ENCODE measurements at regions not wholly inside any gene's neighbourhood (a gene's known extent, or its start where the extent isn't known, plus 50 kb on each side); places are given as distances from the start of the nearest gene placed in this dataset.

GRCh38 chr1:172960019-172960418, 90.7 kb downstream of the TNFSF18 start:
- DNase-seq, result peak; percentile 57

- DNase-seq, result no peak
These were observed 90.1 kb downstream of the TNFSF18 start for GRCh38 chr1:172960454-172961208.

GRCh38 chr1:172964864-172965263, 85.9 kb downstream of the TNFSF18 start:
- no peak for DNase-seq

GRCh38 chr1:172966844-172967540, 83.7 kb downstream of the TNFSF18 start:
- no peak for DNase-seq

- no peak for DNase-seq
These were observed 82.8 kb downstream of the TNFSF18 start for GRCh38 chr1:172967936-172968335.

GRCh38 chr1:172969611-172970010, 81.1 kb downstream of the TNFSF18 start:
- no peak for DNase-seq

GRCh38 chr1:172970186-172970585, 80.6 kb downstream of the TNFSF18 start:
- DNase-seq, result no peak

- DNase-seq, result no peak
These were observed 79.5 kb downstream of the TNFSF18 start for GRCh38 chr1:172971241-172971640.

GRCh38 chr1:172972258-172972657, 78.5 kb downstream of the TNFSF18 start:
- DNase-seq, result no peak

GRCh38 chr1:172973424-172973823, 77.3 kb downstream of the TNFSF18 start:
- DNase-seq, result no peak

GRCh38 chr1:172976222-172977041, 74.3 kb downstream of the TNFSF18 start:
- DNase-seq, result no peak

GRCh38 chr1:172977296-172978017, 73.3 kb downstream of the TNFSF18 start:
- peak; percentile 68 for DNase-seq

GRCh38 chr1:172978595-172978994, 72.1 kb downstream of the TNFSF18 start:
- DNase-seq, result no peak

GRCh38 chr1:172979828-172980227, 70.9 kb downstream of the TNFSF18 start:
- no peak for DNase-seq

- no peak for DNase-seq
These were observed 70.3 kb downstream of the TNFSF18 start for GRCh38 chr1:172980456-172980855.

GRCh38 chr1:172980971-172981370, 69.8 kb downstream of the TNFSF18 start:
- no peak for DNase-seq

Data from MV-4-11 (cell line).